ENCODE measurements at regions not wholly inside any gene's neighbourhood (a gene's known extent, or its start where the extent isn't known, plus 50 kb on each side); places are given as distances from the start of the nearest gene placed in this dataset.
"Not testable (repeated sequence)": the region's sequence is repeated elsewhere in the genome, so short reads cannot be mapped to it uniquely, and the experiment has no call there.

- CTCF ChIA-PET, result interaction anchor here (0.6 kb wide), 1 partner anchor 294 kb away, joined by 3 read pairs; no protein-coding TSS in a partner anchor
- intact Hi-C loops (cut with micrococcal nuclease), result loop anchor here (2.0 to 10.0 kb wide), 2 partner anchors 559 to 651 kb away; no protein-coding TSS in a partner anchor
- no peak overlapping the region for H3K4me3 Mint-ChIP-seq
- DNase-seq, result no peak
- H3K36me3 Mint-ChIP-seq (ENCODE audit: low read depth), result peaks cover 6% of the 10 kb centered on the region
- H3K9me3 Mint-ChIP-seq, result peaks cover 3% of the 10 kb centered on the region
- peaks cover 53% of the 10 kb centered on the region for H3K4me1 Mint-ChIP-seq (ENCODE audit: low read depth)
- H3K27ac Mint-ChIP-seq, result peak overlapping the region; percentile 72
- H3K27me3 Mint-ChIP-seq (ENCODE audit: low read depth), result peaks cover 2% of the 10 kb centered on the region
These were observed 557.1 kb upstream of the CBLB start for GRCh38 chr3:106425916-106426315.

GRCh38 chr3:106428565-106428994 lies 559.8 kb upstream of the CBLB start:
- Mint-ChIP-seq H3K27ac (peak overlapping the region; percentile 81), H3K4me1 (ENCODE audit: low read depth) (peaks cover 46% of the 10 kb centered on the region), H3K4me3 (no peak overlapping the region), H3K27me3 (ENCODE audit: low read depth) (no peaks in the 10 kb centered on the region), H3K9me3 (no peaks in the 10 kb centered on the region), H3K36me3 (ENCODE audit: low read depth) (peaks cover 3% of the 10 kb centered on the region)
- CTCF ChIA-PET, result interaction anchor here (0.6 kb wide), 1 partner anchor 150 kb away, joined by 4 read pairs; no protein-coding TSS in a partner anchor
- peak; percentile 66 for DNase-seq
- intact Hi-C loops (cut with micrococcal nuclease), result loop anchor here (1.0 to 10.0 kb wide), 11 partner anchors 46 to 1060 kb away; no protein-coding TSS in a partner anchor

GRCh38 chr3:106431721-106432120 lies 562.9 kb upstream of the CBLB start:
- Mint-ChIP-seq H3K4me1 (ENCODE audit: low read depth) (peaks cover 22% of the 10 kb centered on the region), H3K27ac (no peak overlapping the region), H3K36me3 (ENCODE audit: low read depth) (peaks cover 3% of the 10 kb centered on the region), H3K27me3 (ENCODE audit: low read depth) (no peaks in the 10 kb centered on the region), H3K4me3 (no peak overlapping the region), H3K9me3 (no peaks in the 10 kb centered on the region)
- no peak for DNase-seq
- CTCF ChIA-PET, result no interaction called here
- intact Hi-C loops (cut with micrococcal nuclease), result no loop called here

GRCh38 chr3:106435899-106436453 lies 567.2 kb upstream of the CBLB start:
- CTCF ChIA-PET, result no interaction called here
- H3K4me3 Mint-ChIP-seq, result no peak overlapping the region

GRCh38 chr3:106438887-106439286 lies 570.1 kb upstream of the CBLB start:
- CTCF ChIA-PET, result interaction anchor here (0.5 kb wide), 1 partner anchor 689 kb away, joined by 3 read pairs; no protein-coding TSS in a partner anchor
- Mint-ChIP-seq H3K27me3 (ENCODE audit: low read depth) (no peaks in the 10 kb centered on the region), H3K9me3 (no peaks in the 10 kb centered on the region), H3K36me3 (ENCODE audit: low read depth) (no peaks in the 10 kb centered on the region), H3K27ac (no peak overlapping the region), H3K4me3 (no peak overlapping the region), H3K4me1 (ENCODE audit: low read depth) (peaks cover 3% of the 10 kb centered on the region)
- DNase-seq, result no peak
- intact Hi-C loops (cut with micrococcal nuclease), result no loop called here

More at GRCh38 chr3:106435899-106436453, 567.2 kb upstream of the CBLB start:
- Mint-ChIP-seq H3K4me1 (ENCODE audit: low read depth) (peaks cover 2% of the 10 kb centered on the region), H3K9me3 (no peaks in the 10 kb centered on the region), H3K36me3 (ENCODE audit: low read depth) (no peaks in the 10 kb centered on the region), H3K27ac (no peak overlapping the region), H3K27me3 (ENCODE audit: low read depth) (no peaks in the 10 kb centered on the region)
- intact Hi-C loops (cut with micrococcal nuclease), result no loop called here
- no peak for DNase-seq

- Mint-ChIP-seq H3K9me3 (no peaks in the 10 kb centered on the region), H3K4me1 (ENCODE audit: low read depth) (peaks cover 7% of the 10 kb centered on the region), H3K4me3 (no peak overlapping the region), H3K27ac (no peak overlapping the region), H3K27me3 (ENCODE audit: low read depth) (no peaks in the 10 kb centered on the region), H3K36me3 (ENCODE audit: low read depth) (no peaks in the 10 kb centered on the region)
- CTCF ChIA-PET, result no interaction called here
- no peak for DNase-seq
- intact Hi-C loops (cut with micrococcal nuclease), result loop anchor here (5.0 kb wide), 1 partner anchor 1323 kb away; no protein-coding TSS in a partner anchor
These were observed 571.9 kb upstream of the CBLB start for GRCh38 chr3:106440672-106441071.

GRCh38 chr3:106446271-106446670 lies 577.5 kb upstream of the CBLB start:
- Mint-ChIP-seq H3K4me1 (ENCODE audit: low read depth) (peaks cover 18% of the 10 kb centered on the region), H3K36me3 (ENCODE audit: low read depth) (peaks cover 9% of the 10 kb centered on the region), H3K4me3 (no peak overlapping the region), H3K27ac (no peak overlapping the region), H3K27me3 (ENCODE audit: low read depth) (no peaks in the 10 kb centered on the region), H3K9me3 (peaks cover 15% of the 10 kb centered on the region)
- intact Hi-C loops (cut with micrococcal nuclease), result no loop called here
- CTCF ChIA-PET, result interaction anchor here (0.6 kb wide), 1 partner anchor 21 kb away, joined by 3 read pairs; no protein-coding TSS in a partner anchor
- DNase-seq, result no peak

GRCh38 chr3:106447723-106448301 lies 579.0 kb upstream of the CBLB start:
- CTCF ChIA-PET, result no interaction called here
- Mint-ChIP-seq H3K27me3 (ENCODE audit: low read depth) (no peaks in the 10 kb centered on the region), H3K27ac (no peak overlapping the region), H3K4me1 (ENCODE audit: low read depth) (peaks cover 18% of the 10 kb centered on the region), H3K9me3 (peaks cover 15% of the 10 kb centered on the region), H3K36me3 (ENCODE audit: low read depth) (peaks cover 9% of the 10 kb centered on the region), H3K4me3 (no peak overlapping the region)
- intact Hi-C loops (cut with micrococcal nuclease), result no loop called here
- no peak for DNase-seq

- H3K27ac Mint-ChIP-seq; H3K4me3 Mint-ChIP-seq; H3K36me3 Mint-ChIP-seq (ENCODE audit: low read depth); CTCF ChIA-PET; DNase-seq; H3K27me3 Mint-ChIP-seq (ENCODE audit: low read depth); intact Hi-C loops (cut with micrococcal nuclease): not testable (repeated sequence)
- Mint-ChIP-seq H3K4me1 (ENCODE audit: low read depth) (peaks cover 18% of the 10 kb centered on the region), H3K9me3 (peaks cover 15% of the 10 kb centered on the region)
These were observed 579.7 kb upstream of the CBLB start for GRCh38 chr3:106448372-106448966.

- no peak overlapping the region for H3K27ac Mint-ChIP-seq
- DNase-seq, result no peak
- H3K9me3 Mint-ChIP-seq, result peaks cover 15% of the 10 kb centered on the region
- H3K36me3 Mint-ChIP-seq (ENCODE audit: low read depth), result peaks cover 9% of the 10 kb centered on the region
- no peaks in the 10 kb centered on the region for H3K27me3 Mint-ChIP-seq (ENCODE audit: low read depth)
- CTCF ChIA-PET, result no interaction called here
- intact Hi-C loops (cut with micrococcal nuclease), result no loop called here
- H3K4me1 Mint-ChIP-seq (ENCODE audit: low read depth), result peaks cover 5% of the 10 kb centered on the region
- H3K4me3 Mint-ChIP-seq, result no peak overlapping the region
These were observed 583.3 kb upstream of the CBLB start for GRCh38 chr3:106452096-106452495.

GRCh38 chr3:106454497-106454896 lies 585.7 kb upstream of the CBLB start:
- Mint-ChIP-seq H3K4me3 (no peak overlapping the region), H3K9me3 (peaks cover 1% of the 10 kb centered on the region), H3K27me3 (ENCODE audit: low read depth) (no peaks in the 10 kb centered on the region), H3K36me3 (ENCODE audit: low read depth) (no peaks in the 10 kb centered on the region), H3K27ac (no peak overlapping the region), H3K4me1 (ENCODE audit: low read depth) (peaks cover 9% of the 10 kb centered on the region)
- intact Hi-C loops (cut with micrococcal nuclease), result no loop called here
- CTCF ChIA-PET, result no interaction called here
- DNase-seq, result no peak

GRCh38 chr3:106457281-106458180 lies 588.7 kb upstream of the CBLB start:
- Mint-ChIP-seq H3K27me3 (ENCODE audit: low read depth) (no peaks in the 10 kb centered on the region), H3K9me3 (no peaks in the 10 kb centered on the region), H3K36me3 (ENCODE audit: low read depth) (no peaks in the 10 kb centered on the region), H3K4me1 (ENCODE audit: low read depth) (peaks cover 9% of the 10 kb centered on the region), H3K4me3 (no peak overlapping the region), H3K27ac (no peak overlapping the region)
- CTCF ChIA-PET, result no interaction called here
- intact Hi-C loops (cut with micrococcal nuclease), result no loop called here
- peak; percentile 27 for DNase-seq
